ENCODE measurements at regions not wholly inside any gene's neighbourhood (a gene's known extent, or its start where the extent isn't known, plus 50 kb on each side); places are given as distances from the start of the nearest gene placed in this dataset.

- DNase-seq: no peak
Measured at GRCh38 chr12:77489331-77489970, 341.2 kb upstream of the NAV3 start.

DNA sequence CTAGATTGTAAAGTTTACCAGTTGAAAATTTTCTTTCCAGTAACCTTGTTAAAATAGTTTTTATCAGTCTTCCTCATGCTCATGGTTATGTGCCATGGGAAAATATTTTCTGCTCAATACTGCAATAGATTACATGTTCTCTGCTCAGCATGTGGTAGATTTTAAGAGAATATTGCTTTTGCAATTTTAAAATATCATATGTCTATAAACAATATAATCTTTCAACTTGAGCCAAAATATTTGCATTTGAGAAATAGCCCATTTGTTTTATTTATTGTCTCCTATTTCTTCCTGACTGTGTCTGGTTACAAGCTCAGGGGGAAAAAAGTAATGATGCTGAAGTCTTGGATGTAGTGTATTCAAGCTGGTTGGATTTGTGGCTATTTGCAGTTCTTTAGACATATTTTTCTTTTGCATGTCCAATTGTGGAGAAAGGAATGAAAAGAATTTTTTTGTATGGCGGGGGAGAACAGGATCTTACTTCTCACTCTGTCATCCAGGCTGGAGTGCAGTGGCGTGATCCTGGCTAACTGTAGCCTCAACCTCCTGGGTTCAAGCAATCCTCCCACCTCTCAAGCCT, 342.6 kb upstream of the NAV3 start:
- DNase-seq: no peak

DNA sequence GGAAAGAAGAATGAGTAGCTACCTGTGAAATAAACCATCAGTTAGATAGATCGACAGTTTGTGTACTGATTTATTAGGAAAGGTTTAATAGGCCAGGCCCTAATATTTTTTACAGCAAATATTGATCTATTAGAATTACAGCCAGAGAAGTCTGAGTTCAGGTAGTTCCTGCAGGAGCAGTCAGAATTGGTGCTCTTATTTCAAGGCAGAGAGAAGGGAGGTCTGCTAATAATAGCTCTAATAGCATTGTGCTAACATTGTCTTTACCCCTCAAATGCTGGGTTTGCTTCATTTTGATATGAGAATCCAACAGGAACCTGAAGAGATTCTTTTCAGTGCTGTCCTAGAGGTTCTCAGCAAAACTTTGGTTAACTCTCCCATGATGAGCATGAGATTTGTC, 343.8 kb upstream of the NAV3 start:
- DNase-seq: no peak

DNA sequence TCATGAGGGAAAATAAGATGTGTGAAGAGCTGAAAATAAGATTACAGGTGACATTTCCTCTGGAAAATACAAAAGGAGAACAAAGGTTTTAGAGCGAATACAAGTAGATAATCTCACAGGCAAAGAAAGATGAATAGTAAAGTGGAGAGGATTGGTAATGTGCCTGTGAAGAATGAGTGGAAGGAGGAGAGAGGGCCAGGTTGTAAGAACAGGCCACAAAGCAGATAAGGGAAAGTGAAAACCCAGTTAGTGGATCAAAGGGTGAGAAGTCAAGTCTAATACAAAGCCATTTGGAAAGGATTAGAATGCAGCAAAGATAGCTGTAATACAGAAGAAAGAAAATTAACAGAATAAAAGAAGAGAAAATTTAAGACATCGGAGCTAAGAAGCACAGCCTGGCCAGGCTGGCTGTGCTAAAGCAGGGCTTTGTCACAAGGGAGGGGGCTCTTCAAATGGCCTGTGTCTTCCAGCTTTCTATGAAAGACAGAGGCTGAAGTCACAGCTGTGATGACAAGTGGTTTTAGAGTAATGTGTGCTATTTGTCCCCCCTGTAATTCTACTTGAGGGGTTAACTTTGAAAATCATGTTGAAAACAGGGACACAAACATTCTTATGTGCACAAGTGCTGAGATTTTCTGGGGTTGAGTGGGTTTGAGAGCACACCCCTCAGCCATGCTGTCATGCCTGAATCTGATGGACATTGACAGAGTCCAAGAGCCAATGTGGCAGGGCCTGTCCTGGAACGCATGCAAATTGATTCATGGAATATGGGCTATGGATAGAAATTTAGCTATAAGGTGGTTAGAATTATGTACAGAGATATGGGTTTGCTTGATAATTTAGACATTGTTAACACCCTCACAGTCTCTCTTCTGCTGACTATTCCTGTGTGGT, 344.5 kb upstream of the NAV3 start:
- no peak for DNase-seq

DNA sequence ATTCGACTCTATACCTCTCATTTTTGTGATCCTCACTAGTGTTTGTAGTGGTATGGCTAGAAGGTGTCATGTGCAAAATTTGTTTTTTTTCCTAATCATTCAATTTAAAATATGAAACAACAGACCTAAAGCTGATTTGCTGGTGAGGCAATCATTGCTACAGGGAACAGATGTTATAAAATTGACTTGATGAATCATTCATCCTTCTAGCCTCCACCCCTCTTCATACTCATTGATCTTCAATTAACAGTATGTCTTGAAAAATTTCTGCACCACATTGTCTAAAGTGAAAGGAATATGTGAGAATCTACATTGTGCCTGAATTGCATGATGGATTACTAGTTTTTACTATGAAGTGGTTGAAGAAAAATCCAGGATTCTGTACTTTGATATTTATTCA, 349.0 kb upstream of the NAV3 start:
- no peak for DNase-seq

- no peak for DNase-seq
Measured at GRCh38 chr12:77477907-77478533, 352.7 kb upstream of the NAV3 start.

GRCh38 chr12:77471801-77472200, 358.9 kb upstream of the NAV3 start:
- no peak for DNase-seq

GRCh38 chr12:77469578-77470333, 360.9 kb upstream of the NAV3 start:
- DNase-seq: no peak

DNA sequence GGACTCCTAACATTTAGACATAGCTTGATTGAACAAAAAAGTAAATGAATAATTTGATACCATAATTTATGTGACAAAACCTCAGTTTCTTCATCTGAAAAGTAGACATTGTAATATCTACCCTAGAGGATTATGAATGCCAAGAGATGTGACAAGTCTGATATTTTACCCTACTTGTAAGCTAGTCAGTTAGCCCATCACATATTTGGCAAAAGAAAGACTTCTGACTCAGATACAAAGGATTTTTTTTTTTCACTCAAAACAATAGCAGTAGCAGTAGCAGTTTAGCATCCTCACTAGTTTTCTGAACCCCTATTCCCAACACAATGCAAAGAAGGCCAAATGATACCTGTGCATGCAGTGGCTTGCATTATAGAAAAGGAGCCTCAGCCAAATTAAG, 377.3 kb upstream of the E2F7 start:
- DNase-seq: no peak

DNA sequence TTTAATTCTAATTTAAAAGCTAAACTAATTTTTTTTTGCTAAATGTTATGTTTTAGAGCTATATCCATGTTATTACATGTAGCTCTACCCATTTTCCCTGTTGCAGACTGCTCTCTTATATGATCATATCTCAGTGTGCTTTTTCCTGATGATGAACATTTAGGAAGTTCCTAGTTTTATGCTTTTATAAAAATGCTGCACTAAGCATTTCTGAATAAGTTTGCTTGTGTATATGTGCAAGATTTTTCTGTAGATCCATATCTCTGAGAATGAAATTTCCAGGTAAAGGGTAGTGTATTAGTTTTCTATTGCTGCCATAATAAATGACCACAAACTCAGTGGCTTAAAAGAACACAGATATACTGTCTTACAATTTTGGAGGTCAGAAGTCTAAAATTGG, 374.4 kb upstream of the E2F7 start:
- no peak for DNase-seq

DNA sequence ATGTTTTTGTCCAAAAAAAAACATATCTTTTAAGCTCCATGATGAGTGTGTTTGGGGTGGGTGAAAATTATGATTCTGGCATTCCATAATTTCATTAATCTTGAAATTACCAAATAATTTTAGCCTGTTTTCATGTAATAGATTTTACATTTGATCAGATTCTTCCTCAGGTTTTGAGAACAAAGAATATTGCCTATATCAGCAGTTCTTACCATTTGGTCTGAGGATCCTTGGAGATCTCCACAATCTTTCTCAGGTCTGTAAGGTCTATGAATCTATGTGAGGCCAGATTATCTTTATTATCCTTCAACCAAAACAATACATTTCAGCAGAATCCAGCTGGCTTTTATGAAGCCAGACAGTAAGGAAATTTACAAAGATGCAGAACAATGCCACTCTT, 373.3 kb upstream of the E2F7 start:
- no peak for DNase-seq

DNA sequence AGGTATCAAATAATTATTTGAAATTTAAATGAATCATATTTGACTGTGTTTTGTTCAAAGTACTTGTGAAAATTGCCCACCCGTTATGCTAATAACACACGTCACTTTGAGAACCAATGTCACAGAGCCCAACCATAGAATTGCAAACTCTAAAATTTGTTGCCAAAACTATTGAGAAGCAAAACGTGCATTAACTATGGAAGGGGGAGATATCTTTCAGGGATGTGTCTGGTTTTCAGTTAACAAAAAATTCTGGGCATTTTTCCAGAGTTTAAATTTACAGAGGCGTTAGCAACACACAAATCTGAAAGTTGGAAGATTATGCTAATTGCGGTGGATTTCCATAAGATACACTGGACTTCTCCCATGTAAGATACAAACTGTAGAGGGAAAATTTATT, 371.8 kb upstream of the E2F7 start:
- no peak for DNase-seq

DNA sequence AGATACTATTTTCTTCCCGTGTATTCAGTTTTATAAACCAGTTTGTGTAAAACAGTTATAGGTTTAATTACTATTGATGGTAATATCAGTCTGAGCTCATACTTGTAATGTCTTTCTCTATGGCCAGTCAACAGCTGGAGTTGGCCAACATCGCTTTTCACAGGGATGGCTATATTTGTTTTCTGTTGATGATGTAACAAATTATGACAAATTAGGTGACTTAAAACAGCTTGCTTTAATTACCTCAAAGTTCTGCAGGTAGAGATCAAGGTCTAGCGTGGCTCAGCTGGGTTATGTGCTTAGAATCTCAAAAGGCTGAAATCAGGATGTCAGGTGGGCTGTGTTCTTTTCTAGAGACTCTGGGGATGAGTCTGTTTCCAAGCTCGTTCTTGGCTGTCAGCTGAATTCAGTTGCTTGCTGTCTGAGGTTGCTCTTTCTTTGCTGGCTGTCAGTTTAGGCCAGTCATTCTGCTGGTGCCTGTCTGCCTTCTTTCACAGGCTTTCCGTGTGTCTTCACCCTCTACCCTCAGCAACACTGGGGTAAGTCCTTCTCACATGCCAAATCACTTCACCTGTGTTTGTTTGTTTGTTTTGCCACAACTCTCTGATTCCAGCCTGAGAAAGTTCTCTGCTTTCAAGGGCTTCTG, 370.2 kb upstream of the E2F7 start:
- DNase-seq: no peak

DNA sequence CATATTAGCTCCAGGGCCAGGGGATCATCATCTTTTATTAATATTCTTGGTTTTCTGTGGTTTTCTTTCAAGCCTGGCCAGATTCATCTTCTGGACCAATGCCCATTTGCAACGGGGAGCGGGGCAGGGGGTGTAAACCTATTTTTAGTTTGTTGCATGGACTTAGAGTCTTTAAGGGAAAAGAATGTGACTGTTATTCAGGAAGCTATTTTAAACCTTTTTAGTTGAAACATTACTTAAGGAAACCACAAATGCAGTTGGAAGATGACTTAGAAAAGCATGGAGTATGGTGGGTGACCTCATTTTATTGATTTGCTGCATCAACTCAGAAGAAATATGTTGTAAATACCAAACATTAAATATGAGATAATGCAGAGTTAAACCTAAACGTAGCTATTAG, 368.4 kb upstream of the E2F7 start:
- DNase-seq: no peak

GRCh38 chr12:77429426-77429825, 364.1 kb upstream of the E2F7 start:
- DNase-seq: no peak

DNA sequence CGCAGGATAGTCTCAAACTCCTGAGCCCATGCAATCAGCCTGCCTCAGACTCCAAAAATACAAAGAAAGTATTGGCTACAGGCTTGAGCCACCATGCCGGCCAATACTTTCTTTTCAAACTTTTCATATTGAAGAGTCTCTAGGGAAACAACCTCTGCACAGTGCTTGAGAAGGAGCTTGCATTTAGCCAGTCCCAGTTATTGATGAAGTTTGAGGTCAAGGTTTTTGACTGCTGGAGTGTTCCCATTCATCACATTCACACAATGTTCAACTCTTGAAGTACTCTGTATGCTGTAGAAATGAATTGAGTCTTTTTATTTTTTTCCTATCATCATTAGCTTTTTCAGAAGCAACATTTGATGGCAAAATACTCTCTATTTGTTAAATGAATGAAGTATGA, 355.8 kb upstream of the E2F7 start:
- DNase-seq: no peak

- no peak for DNase-seq
Measured at GRCh38 chr12:77409551-77409950, 344.2 kb upstream of the E2F7 start.

DNA sequence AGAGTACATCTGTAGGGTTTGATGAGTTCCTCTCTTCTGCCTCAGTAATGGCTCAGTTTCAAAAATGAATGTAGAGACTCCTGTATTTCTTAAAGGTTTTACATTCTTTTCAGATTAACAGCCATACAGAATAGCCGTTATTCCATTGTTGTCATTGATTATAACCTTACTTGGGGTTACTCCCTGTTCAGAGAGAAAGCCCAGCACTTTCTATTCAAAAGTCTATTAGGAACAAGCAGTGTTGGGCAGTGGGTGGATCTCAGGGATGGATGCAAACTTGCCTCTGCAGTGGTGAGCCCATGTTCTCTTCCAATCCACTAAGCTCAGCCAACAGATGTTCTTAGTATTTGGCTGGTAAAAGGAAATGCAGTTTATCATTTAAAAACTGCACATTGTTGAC, 342.6 kb upstream of the E2F7 start:
- no peak for DNase-seq

- no peak for DNase-seq
Measured at GRCh38 chr12:77406219-77406905, 341.0 kb upstream of the E2F7 start.

GRCh38 chr12:77402716-77403115, 337.3 kb upstream of the E2F7 start:
- no peak for DNase-seq

DNA sequence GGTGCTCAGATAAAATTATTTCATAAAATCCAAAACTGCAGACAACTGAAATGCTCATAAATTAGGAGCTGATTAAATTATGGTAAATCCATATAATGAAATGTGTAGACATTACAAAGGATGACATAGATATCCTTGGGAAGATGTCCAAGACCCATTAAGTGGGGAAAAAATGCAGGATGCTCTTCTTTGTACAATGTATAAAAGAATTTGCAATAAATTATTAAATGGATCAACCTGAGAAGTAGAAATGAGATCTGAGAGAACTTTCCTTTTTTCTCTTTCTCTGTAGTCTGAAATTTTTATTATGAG, 336.4 kb upstream of the E2F7 start:
- no peak for DNase-seq
